Astrocyte (in vitro differentiated cells and primary cell): ENCODE measurements at regions not wholly inside any gene's neighbourhood (a gene's known extent, or its start where the extent isn't known, plus 50 kb on each side); places are given as distances from the start of the nearest gene placed in this dataset.
"Not testable (repeated sequence)": the region's sequence is repeated elsewhere in the genome, so short reads cannot be mapped to it uniquely, and the experiment has no call there.

Source experiments
- DNase-seq: peaks from one replicate; pipeline ENCODE4 v3.0.0-alpha.2; 2010; ENCODE audit warnings: low read depth
- FAIRE-seq: peaks from 2 replicates; lab custom pipeline; 2011; peaks lifted over from hg19 to GRCh38; lab: Jason Lieb, UNC
- H2AFZ ChIP-seq: 2 replicates; pipeline ENCODE4 v1.6.0; 2012; ENCODE audit warnings: low read depth, low read length, inconsistent platforms
- H3K27ac ChIP-seq: 2 replicates; pipeline ENCODE4 v1.5.1; 2011; ENCODE audit warnings: low read depth, low read length, inconsistent platforms
- H3K27me3 ChIP-seq: 2 replicates; pipeline ENCODE4 v1.6.0; 2011; ENCODE audit warnings: low read length, inconsistent platforms; ENCODE audit not compliant: insufficient read depth
- H3K36me3 ChIP-seq: 2 replicates; pipeline ENCODE4 v1.5.1; 2011; ENCODE audit warnings: low read length, inconsistent platforms; ENCODE audit not compliant: insufficient read depth
- H3K4me1 ChIP-seq: 2 replicates; pipeline ENCODE4 v1.5.1; 2011; ENCODE audit warnings: low read length, inconsistent platforms; ENCODE audit not compliant: insufficient read depth
- H3K4me2 ChIP-seq: 2 replicates; pipeline ENCODE4 v1.6.0; 2012; ENCODE audit warnings: low read length, inconsistent platforms
- H3K4me3 ChIP-seq: 2 replicates; pipeline ENCODE4 v1.5.1; 2011; ENCODE audit warnings: low read depth, mild to moderate bottlenecking, low read length, inconsistent platforms; ENCODE audit not compliant: insufficient read depth
- H3K79me2 ChIP-seq: 2 replicates; pipeline ENCODE4 v1.6.0; 2012; ENCODE audit warnings: mild to moderate bottlenecking, low read length, inconsistent platforms; ENCODE audit not compliant: insufficient read depth
- H3K9ac ChIP-seq: 2 replicates; pipeline ENCODE4 v1.6.0; 2012; ENCODE audit warnings: mild to moderate bottlenecking, low read length, inconsistent platforms
- H3K9me3 ChIP-seq: 2 replicates; pipeline ENCODE4 v1.5.1; 2012; ENCODE audit warnings: low read depth, mild to moderate bottlenecking, low read length, inconsistent platforms; ENCODE audit not compliant: insufficient read depth
- H4K20me1 ChIP-seq: 2 replicates; pipeline ENCODE4 v1.6.0; 2012; ENCODE audit warnings: low read length, inconsistent platforms; ENCODE audit not compliant: insufficient read depth
- H3K27ac Mint-ChIP-seq: one replicate; pipeline ENCODE4 v1.8.0; 2021; ENCODE audit warnings: mild to moderate bottlenecking, mixed read lengths; ENCODE audit not compliant: unreplicated experiment
- H3K27me3 Mint-ChIP-seq: one replicate; pipeline ENCODE4 v1.8.0; 2021; ENCODE audit warnings: low read depth, mixed read lengths; ENCODE audit not compliant: unreplicated experiment
- H3K36me3 Mint-ChIP-seq: one replicate; pipeline ENCODE4 v1.8.0; 2021; ENCODE audit warnings: low read depth, mixed read lengths; ENCODE audit not compliant: unreplicated experiment
- H3K4me1 Mint-ChIP-seq: one replicate; pipeline ENCODE4 v1.8.0; 2021; ENCODE audit warnings: low read depth, mixed read lengths; ENCODE audit not compliant: unreplicated experiment
- H3K4me3 Mint-ChIP-seq: one replicate; pipeline ENCODE4 v1.8.0; 2021; ENCODE audit warnings: mild to moderate bottlenecking, moderate library complexity, mixed read lengths; ENCODE audit not compliant: unreplicated experiment
- H3K9me3 Mint-ChIP-seq: one replicate; pipeline ENCODE4 v1.8.0; 2021; ENCODE audit warnings: mild to moderate bottlenecking, mixed read lengths; ENCODE audit not compliant: unreplicated experiment
- EZH2 ChIP-seq: IDR thresholded peaks from 2 replicates; pipeline ENCODE4 v1.6.1; 2012; ENCODE audit warnings: mild to moderate bottlenecking, low read length, inconsistent platforms; ENCODE audit not compliant: insufficient read depth
- TF ChIP-seq, protein P1 (sequence below): IDR thresholded peaks from 2 replicates; pipeline ENCODE4 v1.5.1; 2011; ENCODE audit warnings: low read depth, mild to moderate bottlenecking, inconsistent platforms, low read length, moderate library complexity; ENCODE audit not compliant: insufficient read depth

DNA sequence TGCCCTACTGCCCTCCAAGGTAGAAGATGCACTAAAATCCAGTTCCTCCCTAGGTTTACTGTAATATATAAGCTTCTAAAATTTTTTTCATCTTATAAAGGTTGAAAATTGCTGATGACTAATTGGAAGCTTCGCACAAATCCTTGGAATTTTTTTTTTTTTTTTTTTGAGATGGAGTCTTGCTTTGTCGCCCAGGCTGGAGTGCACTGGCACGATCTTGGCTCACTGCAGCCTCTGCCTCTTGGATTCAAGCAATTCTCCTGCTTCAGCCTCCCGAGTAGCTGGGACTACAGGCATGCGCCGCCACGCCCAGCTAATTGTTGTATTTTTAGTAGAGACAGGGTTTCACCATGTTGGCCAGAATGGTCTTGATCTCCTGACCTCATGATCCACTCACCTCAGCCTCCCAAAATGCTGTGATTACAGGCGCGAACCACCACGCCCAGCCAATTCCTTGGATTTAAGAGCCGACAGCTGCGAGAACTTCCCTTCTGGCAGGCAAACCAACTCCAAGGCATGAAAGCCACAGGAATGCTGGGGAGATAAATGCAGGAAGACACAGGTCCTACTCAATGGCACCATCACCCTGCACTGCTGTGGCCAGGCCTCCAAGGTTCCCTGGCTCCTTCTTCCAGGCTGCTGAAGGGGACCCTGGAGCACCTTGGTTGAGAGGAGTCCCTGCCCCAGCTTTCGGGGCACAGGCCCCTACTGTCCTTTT is 98.9 kb upstream of the CHD2 start:
- H2AFZ ChIP-seq, result peak overlapping the region; percentile 73
- H3K27ac ChIP-seq, result peak overlapping the region; percentile 95
- H3K27me3 Mint-ChIP-seq, result not testable (repeated sequence)

DNA sequence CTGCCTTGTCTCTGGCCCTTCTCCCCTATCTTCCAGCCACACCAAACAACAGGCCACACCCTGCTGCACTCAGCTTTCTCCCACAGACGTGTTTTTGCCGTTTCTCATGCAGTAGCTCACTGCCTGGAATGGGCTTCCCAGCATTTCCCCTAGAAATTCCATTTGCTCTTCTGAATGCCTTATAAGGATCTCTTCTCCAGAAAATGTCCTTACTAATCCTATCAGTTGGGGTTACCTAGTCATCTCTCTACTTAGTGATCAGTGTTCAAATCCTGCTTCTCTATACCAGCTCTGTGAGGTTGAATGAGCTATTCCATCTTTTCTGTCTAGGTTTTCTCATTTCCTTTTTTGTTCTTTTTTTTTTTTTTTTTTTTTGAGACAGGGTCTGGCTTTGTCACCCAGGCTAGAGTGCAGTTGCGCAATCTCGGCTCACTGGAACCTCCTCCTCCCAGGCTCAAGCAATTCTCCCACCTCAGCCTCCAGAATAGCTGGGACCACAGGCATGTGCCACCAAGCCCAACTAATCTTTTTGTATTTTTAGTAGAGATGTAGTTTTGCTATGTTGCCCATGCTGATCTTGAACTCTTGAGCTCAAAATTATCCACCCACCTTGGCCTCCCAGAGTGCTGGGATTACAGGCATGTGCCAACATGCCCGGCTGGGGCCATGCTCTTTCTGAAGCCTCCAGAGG is 98.2 kb upstream of the CHD2 start:
- Histone ChIP-seq H3K9ac (peak overlapping the region; percentile 69), H3K27me3 (no peaks in the 10 kb centered on the region), H4K20me1 (no peaks in the 10 kb centered on the region), H3K36me3 (no peaks in the 10 kb centered on the region), H3K4me2 (peak overlapping the region; percentile 78), H2AFZ (peak overlapping the region; percentile 73), H3K79me2 (no peaks in the 10 kb centered on the region), H3K4me1 (peaks cover 22% of the 10 kb centered on the region), H3K9me3 (no peaks in the 10 kb centered on the region), H3K4me3 (peak overlapping the region; percentile 27), H3K27ac (peak overlapping the region; percentile 95)
- H3K27ac Mint-ChIP-seq, result peak overlapping the region; percentile 97
- H3K4me3 Mint-ChIP-seq, result peak overlapping the region; percentile 60
- TF ChIP-seq, protein P1, sequence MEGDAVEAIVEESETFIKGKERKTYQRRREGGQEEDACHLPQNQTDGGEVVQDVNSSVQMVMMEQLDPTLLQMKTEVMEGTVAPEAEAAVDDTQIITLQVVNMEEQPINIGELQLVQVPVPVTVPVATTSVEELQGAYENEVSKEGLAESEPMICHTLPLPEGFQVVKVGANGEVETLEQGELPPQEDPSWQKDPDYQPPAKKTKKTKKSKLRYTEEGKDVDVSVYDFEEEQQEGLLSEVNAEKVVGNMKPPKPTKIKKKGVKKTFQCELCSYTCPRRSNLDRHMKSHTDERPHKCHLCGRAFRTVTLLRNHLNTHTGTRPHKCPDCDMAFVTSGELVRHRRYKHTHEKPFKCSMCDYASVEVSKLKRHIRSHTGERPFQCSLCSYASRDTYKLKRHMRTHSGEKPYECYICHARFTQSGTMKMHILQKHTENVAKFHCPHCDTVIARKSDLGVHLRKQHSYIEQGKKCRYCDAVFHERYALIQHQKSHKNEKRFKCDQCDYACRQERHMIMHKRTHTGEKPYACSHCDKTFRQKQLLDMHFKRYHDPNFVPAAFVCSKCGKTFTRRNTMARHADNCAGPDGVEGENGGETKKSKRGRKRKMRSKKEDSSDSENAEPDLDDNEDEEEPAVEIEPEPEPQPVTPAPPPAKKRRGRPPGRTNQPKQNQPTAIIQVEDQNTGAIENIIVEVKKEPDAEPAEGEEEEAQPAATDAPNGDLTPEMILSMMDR, result no peak
- TF ChIP-seq EZH2, result no peak
- H3K36me3 Mint-ChIP-seq, result peaks cover 3% of the 10 kb centered on the region
- H3K9me3 Mint-ChIP-seq, result no peaks in the 10 kb centered on the region
- FAIRE-seq, result no peak
- peak; percentile 98 for DNase-seq
- H3K4me1 Mint-ChIP-seq, result peaks cover 20% of the 10 kb centered on the region
- no peaks in the 10 kb centered on the region for H3K27me3 Mint-ChIP-seq

More for the DNA sequence above, 98.9 kb upstream of the CHD2 start:
- H3K36me3 Mint-ChIP-seq, H3K36me3 ChIP-seq, H3K79me2 ChIP-seq, H3K9me3 ChIP-seq, FAIRE-seq, H3K27me3 ChIP-seq, H3K9me3 Mint-ChIP-seq, H4K20me1 ChIP-seq: not testable (repeated sequence)
- peak; percentile 98 for DNase-seq
- peak overlapping the region; percentile 60 for H3K4me3 Mint-ChIP-seq
- peak overlapping the region; percentile 97 for H3K27ac Mint-ChIP-seq
- peaks cover 22% of the 10 kb centered on the region for H3K4me1 ChIP-seq
- peak overlapping the region; percentile 78 for H3K4me2 ChIP-seq
- H3K4me1 Mint-ChIP-seq, result peaks cover 19% of the 10 kb centered on the region
- peak overlapping the region; percentile 69 for H3K9ac ChIP-seq
- peak overlapping the region; percentile 27 for H3K4me3 ChIP-seq

DNA sequence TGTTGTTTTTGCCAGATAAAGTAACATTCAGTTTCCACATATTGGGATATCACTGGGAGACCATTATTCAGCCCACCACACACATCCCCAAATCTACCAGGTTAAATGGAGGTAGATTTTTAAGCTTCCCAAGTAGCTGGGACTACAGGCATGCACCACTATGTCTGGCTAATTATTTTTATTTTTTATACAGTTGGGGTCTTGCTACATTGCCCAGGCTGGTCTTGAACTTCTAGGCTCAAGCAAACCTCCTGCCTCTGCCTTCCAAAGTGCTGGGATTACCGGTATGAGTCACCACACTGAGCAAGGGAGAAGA is 96.6 kb upstream of the CHD2 start:
- Histone ChIP-seq H3K79me2 (peaks cover 5% of the 10 kb centered on the region), H4K20me1 (no peaks in the 10 kb centered on the region), H3K27ac (peak overlapping the region; percentile 96), H2AFZ (no peak overlapping the region), H3K4me2 (peak overlapping the region; percentile 5), H3K36me3 (no peaks in the 10 kb centered on the region), H3K4me1 (peaks cover 28% of the 10 kb centered on the region), H3K9ac (peak overlapping the region; percentile 17), H3K9me3 (no peaks in the 10 kb centered on the region), H3K27me3 (no peaks in the 10 kb centered on the region), H3K4me3 (no peak overlapping the region)
- no peak for TF ChIP-seq EZH2
- TF ChIP-seq, protein P1, result no peak
- Mint-ChIP-seq H3K27ac (peak overlapping the region; percentile 97), H3K36me3 (peaks cover 3% of the 10 kb centered on the region), H3K27me3 (no peaks in the 10 kb centered on the region), H3K4me3 (peak overlapping the region; percentile 0), H3K9me3 (no peaks in the 10 kb centered on the region), H3K4me1 (peaks cover 19% of the 10 kb centered on the region)
- FAIRE-seq (no peak), DNase-seq (no peak)
